Natural killer cell (primary cell): ENCODE measurements at regions not wholly inside any gene's neighbourhood (a gene's known extent, or its start where the extent isn't known, plus 50 kb on each side); places are given as distances from the start of the nearest gene placed in this dataset.
A peak's percentile ranks its signal among the peaks of the same experiment; 100 is the strongest.

ENCODE experiments used
- ATAC-seq, 3 donors: fragments of 150-1000 bp in 2 of 3; fragments of 200-7000 bp in 1 of 3; cut with Tn5 transposase; 1 replicate in 1 of 3; 2 replicates in 2 of 3; pipeline ENCODE4 v1.10.0; 2021; ENCODE audit warnings: mild to moderate bottlenecking in 2 of 3, moderate library complexity in 2 of 3
- DNase-seq, 2 donors: peaks; one replicate each; pipeline versions ENCODE4 v3.0.0 to v3.0.0-alpha.2; 2013 to 2021; ENCODE audit warnings: mixed read lengths in 1 of 2
- H3K27ac ChIP-seq: one replicate; pipeline ENCODE4 v1.5.1; 2013; ENCODE audit warnings: mild to moderate bottlenecking, low read length
- H3K27me3 ChIP-seq: one replicate; pipeline ENCODE4 v1.6.1; 2013; ENCODE audit warnings: low read length; ENCODE audit not compliant: control insufficient read depth, insufficient read depth
- H3K36me3 ChIP-seq: one replicate; pipeline ENCODE4 v1.6.1; 2013; ENCODE audit warnings: low read length; ENCODE audit not compliant: control insufficient read depth, insufficient read depth
- H3K4me1 ChIP-seq: one replicate; pipeline ENCODE4 v1.6.1; 2013; ENCODE audit warnings: low read length; ENCODE audit not compliant: control insufficient read depth, insufficient read depth
- H3K4me3 ChIP-seq: one replicate; pipeline ENCODE4 v1.5.1; 2013; ENCODE audit warnings: low read length
- H3K9me3 ChIP-seq: one replicate; pipeline ENCODE4 v1.6.1; 2013; ENCODE audit warnings: low read length; ENCODE audit not compliant: control insufficient read depth, insufficient read depth
- H3K27ac Mint-ChIP-seq, 2 donors: one replicate each; pipeline ENCODE4 v1.8.0; 2022; ENCODE audit warnings: mild to moderate bottlenecking in 2 of 2, mixed read lengths in 2 of 2, moderate library complexity in 1 of 2
- H3K27me3 Mint-ChIP-seq, 2 donors: one replicate each; pipeline ENCODE4 v1.8.0; 2022; ENCODE audit warnings: low read depth in 2 of 2, mixed read lengths in 2 of 2
- H3K36me3 Mint-ChIP-seq: one replicate; pipeline ENCODE4 v1.8.0; 2022; ENCODE audit warnings: mixed read lengths
- H3K4me1 Mint-ChIP-seq, 2 donors: one replicate each; pipeline ENCODE4 v1.8.0; 2022; ENCODE audit warnings: mixed read lengths in 2 of 2
- H3K4me3 Mint-ChIP-seq: one replicate; pipeline ENCODE4 v1.8.0; 2022; ENCODE audit warnings: mild to moderate bottlenecking, moderate library complexity, mixed read lengths
- H3K9me3 Mint-ChIP-seq, 2 donors: one replicate each; pipeline ENCODE4 v1.8.0; 2022; ENCODE audit warnings: mixed read lengths in 2 of 2
- CTCF ChIP-seq: fragments of 200-600 bp; IDR thresholded peaks from one replicate; pipeline ENCODE4 v1.8.0; 2022; ENCODE audit warnings: antibody characterized with exemption
- WGBS: methylation state at CpG from one replicate; pipeline ENCODE4 v1.1.7; 2013; ENCODE audit warnings: missing lambda C conversion rate; ENCODE audit not compliant: insufficient coverage; 5-methylcytosine and 5-hydroxymethylcytosine counted together
- intact Hi-C: fragments of 100-400 bp; cut with micrococcal nuclease; formaldehyde crosslinking; loops from one replicate; pipeline ENCODE4 v1.14.2; 2022

GRCh38 chr19:31903979-31904378 is 441.4 kb upstream of the ZNF507 start:
- no peak overlapping the region for H3K4me3 Mint-ChIP-seq
- H3K36me3 Mint-ChIP-seq = no peaks in the 10 kb centered on the region
- H3K9me3 Mint-ChIP-seq = no peaks in the 10 kb centered on the region
- Histone ChIP-seq H3K9me3 (peaks cover 2% of the 10 kb centered on the region), H3K27ac (no peak overlapping the region), H3K4me3 (no peak overlapping the region), H3K4me1 (peaks cover 3% of the 10 kb centered on the region), H3K27me3 (no peaks in the 10 kb centered on the region), H3K36me3 (no peaks in the 10 kb centered on the region)
- intact Hi-C loops = no loop called here
- no peak for TF ChIP-seq CTCF
- no peak overlapping the region for H3K27ac Mint-ChIP-seq
- DNase-seq (no peak), ATAC-seq (no peak)
- WGBS = 83% methylated on average over 2 of the region's 2 CpGs
- peaks cover 12 to 13% of the 10 kb centered on the region in 2 donors for H3K4me1 Mint-ChIP-seq
- H3K27me3 Mint-ChIP-seq = no peaks in the 10 kb centered on the region

DNA sequence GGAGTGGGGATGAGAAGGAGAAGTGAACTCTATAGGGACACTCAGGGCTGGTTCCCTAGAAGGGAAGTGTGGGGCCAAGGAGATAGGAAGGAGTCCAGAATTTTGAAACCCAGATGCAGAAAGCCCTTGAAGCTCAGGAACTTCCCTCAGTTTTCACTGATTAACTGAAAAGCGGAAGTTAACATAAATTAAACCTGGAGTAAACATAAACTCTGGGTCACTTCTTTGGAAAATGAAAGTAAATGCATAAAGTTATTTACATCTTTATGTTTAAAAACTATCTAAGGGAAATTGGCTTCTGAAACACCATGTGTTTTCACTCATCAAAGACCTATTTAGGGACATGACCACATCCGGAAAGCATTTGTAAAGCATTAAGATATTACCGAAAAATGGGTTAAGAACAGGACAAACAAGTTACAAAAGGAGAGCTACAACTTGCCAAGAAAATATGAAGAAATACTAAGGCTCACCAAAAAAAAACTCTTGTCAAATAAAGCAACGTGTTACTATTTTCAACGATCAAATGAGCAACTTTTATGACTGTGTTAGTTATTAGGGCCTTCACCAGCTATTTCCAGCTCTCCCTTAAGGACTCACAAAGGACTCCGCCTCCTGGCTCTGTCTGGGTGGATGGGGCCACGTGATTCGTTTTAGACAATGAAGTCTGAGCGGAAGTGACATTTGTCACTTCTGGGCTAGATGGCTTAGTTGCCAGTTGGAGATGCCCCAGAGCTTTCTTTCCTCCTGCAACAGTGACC is 439.1 kb upstream of the ZNF507 start:
- intact Hi-C loops = no loop called here
- 15% methylated on average over 9 of the region's 9 CpGs for WGBS
- peak in 1 of 3 donors; percentile 48 for ATAC-seq

GRCh38 chr19:31907661-31908060 is 437.7 kb upstream of the ZNF507 start:
- no peak for TF ChIP-seq CTCF
- no CpG with 5 or more reads among the region's 1 CpG for WGBS
- Mint-ChIP-seq H3K9me3 (no peaks in the 10 kb centered on the region), H3K27me3 (no peaks in the 10 kb centered on the region), H3K4me1 (peaks cover 12 to 13% of the 10 kb centered on the region in 2 donors), H3K27ac (no peak overlapping the region), H3K36me3 (no peaks in the 10 kb centered on the region), H3K4me3 (no peak overlapping the region)
- DNase-seq = no peak
- intact Hi-C loops = no loop called here
- Histone ChIP-seq H3K27me3 (no peaks in the 10 kb centered on the region), H3K4me1 (peaks cover 3% of the 10 kb centered on the region), H3K36me3 (no peaks in the 10 kb centered on the region), H3K4me3 (no peak overlapping the region), H3K9me3 (no peaks in the 10 kb centered on the region), H3K27ac (no peak overlapping the region)
- no peak for ATAC-seq

More for the DNA sequence above, 439.1 kb upstream of the ZNF507 start:
- Mint-ChIP-seq H3K27me3 (no peaks in the 10 kb centered on the region), H3K9me3 (no peaks in the 10 kb centered on the region), H3K36me3 (no peaks in the 10 kb centered on the region), H3K4me1 (peaks cover 12 to 13% of the 10 kb centered on the region in 2 donors), H3K4me3 (peak overlapping the region; percentile 53), H3K27ac (peak overlapping the region; percentile 1 to 9)
- peaks cover 3% of the 10 kb centered on the region for H3K4me1 ChIP-seq
- DNase-seq = no peak
- no peak overlapping the region for H3K27ac ChIP-seq
- no peaks in the 10 kb centered on the region for H3K9me3 ChIP-seq
- no peak overlapping the region for H3K4me3 ChIP-seq
- H3K36me3 ChIP-seq = no peaks in the 10 kb centered on the region
- no peak for TF ChIP-seq CTCF
- H3K27me3 ChIP-seq = no peaks in the 10 kb centered on the region

GRCh38 chr19:31908080-31908479 is 437.3 kb upstream of the ZNF507 start:
- ATAC-seq = no peak
- DNase-seq = no peak
- Histone ChIP-seq H3K36me3 (no peaks in the 10 kb centered on the region), H3K27ac (no peak overlapping the region), H3K4me3 (no peak overlapping the region), H3K9me3 (no peaks in the 10 kb centered on the region), H3K27me3 (no peaks in the 10 kb centered on the region), H3K4me1 (peaks cover 3% of the 10 kb centered on the region)
- intact Hi-C loops = no loop called here
- Mint-ChIP-seq H3K9me3 (no peaks in the 10 kb centered on the region), H3K4me1 (peaks cover 12 to 13% of the 10 kb centered on the region in 2 donors), H3K27me3 (no peaks in the 10 kb centered on the region), H3K36me3 (no peaks in the 10 kb centered on the region), H3K27ac (no peak overlapping the region), H3K4me3 (no peak overlapping the region)
- TF ChIP-seq CTCF = no peak
- 100% methylated on average over 3 of the region's 3 CpGs for WGBS
